Stimulated activated CD8-positive, alpha-beta memory T cell treated with anti-CD3 and anti-CD28 coated beads, Interleukin-7, amount 100 ng/mL, for 4 hours (primary cell): ENCODE measurements at regions not wholly inside any gene's neighbourhood (a gene's known extent, or its start where the extent isn't known, plus 50 kb on each side); places are given as distances from the start of the nearest gene placed in this dataset.

Experiments
- DNase-seq, 2 donors: peaks; one replicate each; pipeline ENCODE4 v3.0.0-alpha.2; 2020; ENCODE audit warnings: low read depth in 2 of 2

- DNase-seq: no peak
These were observed 163.5 kb upstream of the LINGO1 start for GRCh38 chr15:77796046-77796729.

- DNase-seq: no peak
These were observed 162.7 kb upstream of the LINGO1 start for GRCh38 chr15:77795446-77795845.

GRCh38 chr15:77791941-77792340, 159.2 kb upstream of the LINGO1 start:
- DNase-seq: no peak

- DNase-seq: no peak
These were observed 157.8 kb upstream of the LINGO1 start for GRCh38 chr15:77790481-77790880.

GRCh38 chr15:77786956-77787355, 154.2 kb upstream of the LINGO1 start:
- no peak for DNase-seq

GRCh38 chr15:77786181-77786890, 153.6 kb upstream of the LINGO1 start:
- DNase-seq: no peak

- DNase-seq: no peak
These were observed 151.9 kb upstream of the LINGO1 start for GRCh38 chr15:77784361-77785292.

GRCh38 chr15:77783636-77784035, 150.9 kb upstream of the LINGO1 start:
- no peak for DNase-seq

GRCh38 chr15:77782691-77783090, 150.0 kb upstream of the LINGO1 start:
- DNase-seq: no peak

GRCh38 chr15:77781946-77782240, 149.2 kb upstream of the LINGO1 start:
- no peak for DNase-seq

GRCh38 chr15:77781151-77781945, 148.6 kb upstream of the LINGO1 start:
- no peak for DNase-seq

- no peak for DNase-seq
These were observed 146.1 kb upstream of the LINGO1 start for GRCh38 chr15:77778802-77779201.

- no peak for DNase-seq
These were observed 143.1 kb upstream of the LINGO1 start for GRCh38 chr15:77775837-77776236.

GRCh38 chr15:77775373-77775772, 142.7 kb upstream of the LINGO1 start:
- no peak for DNase-seq

- no peak for DNase-seq
These were observed 141.6 kb upstream of the LINGO1 start for GRCh38 chr15:77774350-77774749.

- no peak for DNase-seq
These were observed 141.2 kb upstream of the LINGO1 start for GRCh38 chr15:77773903-77774302.

- no peak for DNase-seq
These were observed 140.1 kb upstream of the LINGO1 start for GRCh38 chr15:77772641-77773402.

GRCh38 chr15:77771616-77772015, 138.9 kb upstream of the LINGO1 start:
- DNase-seq: no peak

GRCh38 chr15:77769700-77770099, 137.0 kb upstream of the LINGO1 start:
- no peak for DNase-seq

GRCh38 chr15:77768521-77769078, 135.9 kb upstream of the LINGO1 start:
- no peak for DNase-seq

GRCh38 chr15:77768107-77768506, 135.4 kb upstream of the LINGO1 start:
- DNase-seq: no peak
